GM23338 (cell line): ENCODE measurements at regions not wholly inside any gene's neighbourhood (a gene's known extent, or its start where the extent isn't known, plus 50 kb on each side); places are given as distances from the start of the nearest gene placed in this dataset.
"Not testable (repeated sequence)": the region's sequence is repeated elsewhere in the genome, so short reads cannot be mapped to it uniquely, and the experiment has no call there.

Experiments used
- EZH2 ChIP-seq: fragments of 200-600 bp; sonication (generic); IDR thresholded peaks from one replicate; pipeline ENCODE4 v1.8.0; 2017; ENCODE audit warnings: antibody characterized with exemption, mild to moderate bottlenecking, low read depth; ENCODE audit not compliant: unreplicated experiment
- EZH2phosphoT487 ChIP-seq: fragments of 200-600 bp; sonication (generic); IDR thresholded peaks from one replicate; pipeline ENCODE4 v1.8.1; 2018; ENCODE audit warnings: antibody characterized with exemption; ENCODE audit not compliant: unreplicated experiment
- JUNB ChIP-seq: IDR thresholded peaks from one replicate; pipeline ENCODE4 v1.6.1; 2016; ENCODE audit warnings: antibody characterized with exemption; ENCODE audit not compliant: unreplicated experiment
- POLR2AphosphoS5 ChIP-seq: IDR thresholded peaks from 2 replicates; pipeline ENCODE4 v1.6.1; 2016; ENCODE audit warnings: antibody characterized with exemption, low read depth
- TF ChIP-seq, protein P1 (sequence below), 2 experiments: fragments of 200-600 bp in 1 of 2; sonication (generic) in 1 of 2; conservative IDR thresholded peaks; 2 replicates each; pipeline versions ENCODE4 v1.5.1 to v1.6.1; 2016 to 2017; ENCODE audit warnings: antibody characterized with exemption in 2 of 2, low read depth in 2 of 2, mild to moderate bottlenecking in 2 of 2, moderate library complexity in 1 of 2
- TF ChIP-seq, protein P2 (sequence below): IDR thresholded peaks from one replicate; pipeline ENCODE4 v1.6.1; 2018; ENCODE audit warnings: antibody characterized with exemption; ENCODE audit not compliant: unreplicated experiment

- TF ChIP-seq, protein P1, sequence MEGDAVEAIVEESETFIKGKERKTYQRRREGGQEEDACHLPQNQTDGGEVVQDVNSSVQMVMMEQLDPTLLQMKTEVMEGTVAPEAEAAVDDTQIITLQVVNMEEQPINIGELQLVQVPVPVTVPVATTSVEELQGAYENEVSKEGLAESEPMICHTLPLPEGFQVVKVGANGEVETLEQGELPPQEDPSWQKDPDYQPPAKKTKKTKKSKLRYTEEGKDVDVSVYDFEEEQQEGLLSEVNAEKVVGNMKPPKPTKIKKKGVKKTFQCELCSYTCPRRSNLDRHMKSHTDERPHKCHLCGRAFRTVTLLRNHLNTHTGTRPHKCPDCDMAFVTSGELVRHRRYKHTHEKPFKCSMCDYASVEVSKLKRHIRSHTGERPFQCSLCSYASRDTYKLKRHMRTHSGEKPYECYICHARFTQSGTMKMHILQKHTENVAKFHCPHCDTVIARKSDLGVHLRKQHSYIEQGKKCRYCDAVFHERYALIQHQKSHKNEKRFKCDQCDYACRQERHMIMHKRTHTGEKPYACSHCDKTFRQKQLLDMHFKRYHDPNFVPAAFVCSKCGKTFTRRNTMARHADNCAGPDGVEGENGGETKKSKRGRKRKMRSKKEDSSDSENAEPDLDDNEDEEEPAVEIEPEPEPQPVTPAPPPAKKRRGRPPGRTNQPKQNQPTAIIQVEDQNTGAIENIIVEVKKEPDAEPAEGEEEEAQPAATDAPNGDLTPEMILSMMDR (conservative IDR thresholded peaks at IDR 0.05; ENCODE audit: low read depth in 2 of 2) = not testable (repeated sequence)
- TF ChIP-seq EZH2, EZH2phosphoT487, JUNB, POLR2AphosphoS5: not testable (repeated sequence)
- TF ChIP-seq, protein P2, sequence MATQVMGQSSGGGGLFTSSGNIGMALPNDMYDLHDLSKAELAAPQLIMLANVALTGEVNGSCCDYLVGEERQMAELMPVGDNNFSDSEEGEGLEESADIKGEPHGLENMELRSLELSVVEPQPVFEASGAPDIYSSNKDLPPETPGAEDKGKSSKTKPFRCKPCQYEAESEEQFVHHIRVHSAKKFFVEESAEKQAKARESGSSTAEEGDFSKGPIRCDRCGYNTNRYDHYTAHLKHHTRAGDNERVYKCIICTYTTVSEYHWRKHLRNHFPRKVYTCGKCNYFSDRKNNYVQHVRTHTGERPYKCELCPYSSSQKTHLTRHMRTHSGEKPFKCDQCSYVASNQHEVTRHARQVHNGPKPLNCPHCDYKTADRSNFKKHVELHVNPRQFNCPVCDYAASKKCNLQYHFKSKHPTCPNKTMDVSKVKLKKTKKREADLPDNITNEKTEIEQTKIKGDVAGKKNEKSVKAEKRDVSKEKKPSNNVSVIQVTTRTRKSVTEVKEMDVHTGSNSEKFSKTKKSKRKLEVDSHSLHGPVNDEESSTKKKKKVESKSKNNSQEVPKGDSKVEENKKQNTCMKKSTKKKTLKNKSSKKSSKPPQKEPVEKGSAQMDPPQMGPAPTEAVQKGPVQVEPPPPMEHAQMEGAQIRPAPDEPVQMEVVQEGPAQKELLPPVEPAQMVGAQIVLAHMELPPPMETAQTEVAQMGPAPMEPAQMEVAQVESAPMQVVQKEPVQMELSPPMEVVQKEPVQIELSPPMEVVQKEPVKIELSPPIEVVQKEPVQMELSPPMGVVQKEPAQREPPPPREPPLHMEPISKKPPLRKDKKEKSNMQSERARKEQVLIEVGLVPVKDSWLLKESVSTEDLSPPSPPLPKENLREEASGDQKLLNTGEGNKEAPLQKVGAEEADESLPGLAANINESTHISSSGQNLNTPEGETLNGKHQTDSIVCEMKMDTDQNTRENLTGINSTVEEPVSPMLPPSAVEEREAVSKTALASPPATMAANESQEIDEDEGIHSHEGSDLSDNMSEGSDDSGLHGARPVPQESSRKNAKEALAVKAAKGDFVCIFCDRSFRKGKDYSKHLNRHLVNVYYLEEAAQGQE = not testable (repeated sequence)
Observed at GRCh38 chr18:14392604-14393003, 150.8 kb downstream of the POTEC start.
